CD14-positive monocyte (primary cell): ENCODE measurements at regions not wholly inside any gene's neighbourhood (a gene's known extent, or its start where the extent isn't known, plus 50 kb on each side); places are given as distances from the start of the nearest gene placed in this dataset.

Source experiments
- DNase-seq, 3 donors: peaks; one replicate each; pipeline ENCODE4 v3.0.0-alpha.2; 2011 to 2022
- H2AFZ ChIP-seq: 2 replicates; pipeline ENCODE4 v1.6.0; 2012; ENCODE audit warnings: mild to moderate bottlenecking, low read depth, low read length, inconsistent platforms; ENCODE audit not compliant: insufficient read depth, poor library complexity, severe bottlenecking
- H3K27ac ChIP-seq, 2 donors: 1 replicate in 1 of 2; 2 replicates in 1 of 2; pipeline ENCODE4 v1.5.1; 2012 to 2013; ENCODE audit warnings: low read length in 2 of 2, control low read depth in 1 of 2, inconsistent platforms in 1 of 2, low read depth in 1 of 2, mild to moderate bottlenecking in 1 of 2
- H3K27me3 ChIP-seq, 2 donors: one replicate each; pipeline versions ENCODE4 v1.6.0 to v1.6.1; 2011 to 2013; ENCODE audit warnings: low read length in 2 of 2; ENCODE audit not compliant: control insufficient read depth in 2 of 2, insufficient read depth in 2 of 2
- H3K36me3 ChIP-seq, 2 donors: replicated peaks in 1 of 2; 1 replicate in 1 of 2; 2 replicates in 1 of 2; pipeline versions ENCODE4 v1.5.1 to v1.6.1; 2012 to 2013; ENCODE audit warnings: low read length in 2 of 2, control low read depth in 1 of 2, inconsistent platforms in 1 of 2, mild to moderate bottlenecking in 1 of 2; ENCODE audit not compliant: insufficient read depth in 2 of 2, control insufficient read depth in 1 of 2
- H3K4me1 ChIP-seq, 2 donors: 1 replicate in 1 of 2; 2 replicates in 1 of 2; pipeline versions ENCODE4 v1.5.1 to v1.6.1; 2012 to 2013; ENCODE audit warnings: low read length in 2 of 2, control low read depth in 1 of 2, inconsistent platforms in 1 of 2, mild to moderate bottlenecking in 1 of 2, moderate library complexity in 1 of 2; ENCODE audit not compliant: insufficient read depth in 2 of 2, control insufficient read depth in 1 of 2
- H3K4me2 ChIP-seq: replicated peaks from 2 replicates; pipeline ENCODE3; 2012; ENCODE audit warnings: low read length, moderate library complexity, mild to moderate bottlenecking; ENCODE audit not compliant: poor library complexity, severe bottlenecking; ENCODE audit errors: extremely low read depth
- H3K4me3 ChIP-seq, 3 experiments: fragments of 200-600 bp in 1 of 3; sonication (generic) in 1 of 3; replicated peaks in 1 of 3; 1 replicate in 2 of 3; 2 replicates in 1 of 3; pipeline ENCODE4 v1.5.1; 2011 to 2013; ENCODE audit warnings: low read length in 3 of 3, mild to moderate bottlenecking in 3 of 3, control low read depth in 2 of 3, low read depth in 2 of 3, inconsistent platforms in 1 of 3, moderate library complexity in 1 of 3
- H3K79me2 ChIP-seq: 2 replicates; pipeline ENCODE4 v1.6.0; 2012; ENCODE audit warnings: mild to moderate bottlenecking, control low read depth, inconsistent platforms, low read length, moderate library complexity; ENCODE audit not compliant: insufficient read depth
- H3K9ac ChIP-seq: 2 replicates; pipeline ENCODE4 v1.6.0; 2017; ENCODE audit warnings: low read length, mild to moderate bottlenecking; ENCODE audit not compliant: insufficient read depth, poor library complexity, severe bottlenecking
- H3K9me3 ChIP-seq, 2 donors: replicated peaks in 1 of 2; 1 replicate in 1 of 2; 2 replicates in 1 of 2; pipeline versions ENCODE4 v1.5.1 to v1.6.1; 2012 to 2013; ENCODE audit warnings: low read length in 2 of 2, control low read depth in 1 of 2; ENCODE audit not compliant: control insufficient read depth in 1 of 2, insufficient read depth in 1 of 2
- H4K20me1 ChIP-seq: 2 replicates; pipeline ENCODE4 v1.6.0; 2012; ENCODE audit warnings: mild to moderate bottlenecking, low read length, control low read depth, moderate library complexity; ENCODE audit not compliant: insufficient read depth
- H3K27ac Mint-ChIP-seq, 7 donors: one replicate each; pipeline ENCODE4 v1.8.0; 2020; ENCODE audit warnings: mild to moderate bottlenecking in 7 of 7, mixed read lengths in 7 of 7, moderate library complexity in 6 of 7, inconsistent platforms in 2 of 7
- H3K27me3 Mint-ChIP-seq, 3 donors: one replicate each; pipeline ENCODE4 v1.8.0; 2021 to 2022; ENCODE audit warnings: low read depth in 3 of 3, mild to moderate bottlenecking in 3 of 3, mixed read lengths in 3 of 3, moderate library complexity in 3 of 3, inconsistent platforms in 1 of 3
- H3K36me3 Mint-ChIP-seq, 2 donors: one replicate each; pipeline ENCODE4 v1.8.0; 2020; ENCODE audit warnings: mixed read lengths in 2 of 2, inconsistent platforms in 1 of 2, mild to moderate bottlenecking in 1 of 2
- H3K4me1 Mint-ChIP-seq: one replicate; pipeline ENCODE4 v1.8.0; 2020; ENCODE audit warnings: mild to moderate bottlenecking, mixed read lengths
- H3K4me3 Mint-ChIP-seq, 2 donors: one replicate each; pipeline ENCODE4 v1.8.0; 2020; ENCODE audit warnings: mild to moderate bottlenecking in 2 of 2, mixed read lengths in 2 of 2, moderate library complexity in 1 of 2
- H3K9me3 Mint-ChIP-seq, 7 donors: one replicate each; pipeline ENCODE4 v1.8.0; 2020 to 2022; ENCODE audit warnings: mixed read lengths in 7 of 7, mild to moderate bottlenecking in 6 of 7, moderate library complexity in 6 of 7, inconsistent platforms in 2 of 7
- CTCF ChIP-seq: fragments of 200-600 bp; IDR thresholded peaks from one replicate; pipeline ENCODE4 v1.8.0; 2022; ENCODE audit warnings: antibody characterized with exemption, mild to moderate bottlenecking
- WGBS: methylation state at CpG from one replicate; pipeline ENCODE4 v1.1.5; 2013; ENCODE audit warnings: missing lambda C conversion rate; ENCODE audit not compliant: insufficient coverage; 5-methylcytosine and 5-hydroxymethylcytosine counted together
- intact Hi-C, 2 donors: fragments of 100-400 bp; cut with micrococcal nuclease; formaldehyde crosslinking; loops; one replicate each; pipeline versions ENCODE4 v1.15.0 to v1.15.1; 2023

GRCh38 chr4:52263607-52264006, 212.5 kb downstream of the SPATA18 start:
- Mint-ChIP-seq H3K36me3 (no peaks in the 10 kb centered on the region), H3K27ac (no peak overlapping the region)
- intact Hi-C loops: no loop called here

GRCh38 chr4:52265781-52266525, 214.8 kb downstream of the SPATA18 start:
- Histone ChIP-seq H3K9me3 (peaks cover 2 to 4% of the 10 kb centered on the region in 2 donors), H2AFZ (no peak overlapping the region), H3K4me1 (no peaks in the 10 kb centered on the region), H3K9ac (no peak overlapping the region), H3K27ac (no peak overlapping the region), H3K79me2 (no peaks in the 10 kb centered on the region), H3K36me3 (no peaks in the 10 kb centered on the region), H3K4me2 (no peak overlapping the region), H3K27me3 (no peaks in the 10 kb centered on the region), H3K4me3 (no peak overlapping the region), H4K20me1 (no peaks in the 10 kb centered on the region)
- TF ChIP-seq CTCF: no peak
- WGBS: 80% methylated on average over 6 of the region's 6 CpGs
- Mint-ChIP-seq H3K27me3 (peaks cover 0 to 2% (median 0%) of the 10 kb centered on the region in 3 donors), H3K4me3 (no peak overlapping the region), H3K27ac (no peak overlapping the region), H3K36me3 (no peaks in the 10 kb centered on the region), H3K4me1 (no peaks in the 10 kb centered on the region), H3K9me3 (peaks cover 2 to 15% (median 7%) of the 10 kb centered on the region in 7 donors)
- intact Hi-C loops: no loop called here
- DNase-seq: no peak

More at GRCh38 chr4:52263607-52264006, 212.5 kb downstream of the SPATA18 start:
- Histone ChIP-seq H3K9me3 (peaks cover 0 to 4% of the 10 kb centered on the region in 2 donors), H3K4me1 (no peaks in the 10 kb centered on the region), H3K4me3 (no peak overlapping the region), H3K79me2 (no peaks in the 10 kb centered on the region), H4K20me1 (no peaks in the 10 kb centered on the region), H3K9ac (no peak overlapping the region), H3K27ac (no peak overlapping the region), H3K4me2 (no peak overlapping the region), H3K36me3 (no peaks in the 10 kb centered on the region), H2AFZ (no peak overlapping the region), H3K27me3 (no peaks in the 10 kb centered on the region)
- H3K4me1 Mint-ChIP-seq: no peaks in the 10 kb centered on the region
- DNase-seq: no peak
- no peak overlapping the region for H3K4me3 Mint-ChIP-seq
- no peak for TF ChIP-seq CTCF
- H3K9me3 Mint-ChIP-seq: peaks cover 2 to 15% (median 5%) of the 10 kb centered on the region in 7 donors
- peaks cover 0 to 2% (median 0%) of the 10 kb centered on the region in 3 donors for H3K27me3 Mint-ChIP-seq
